ENCODE measurements at regions not wholly inside any gene's neighbourhood (a gene's known extent, or its start where the extent isn't known, plus 50 kb on each side); places are given as distances from the start of the nearest gene placed in this dataset.

DNA sequence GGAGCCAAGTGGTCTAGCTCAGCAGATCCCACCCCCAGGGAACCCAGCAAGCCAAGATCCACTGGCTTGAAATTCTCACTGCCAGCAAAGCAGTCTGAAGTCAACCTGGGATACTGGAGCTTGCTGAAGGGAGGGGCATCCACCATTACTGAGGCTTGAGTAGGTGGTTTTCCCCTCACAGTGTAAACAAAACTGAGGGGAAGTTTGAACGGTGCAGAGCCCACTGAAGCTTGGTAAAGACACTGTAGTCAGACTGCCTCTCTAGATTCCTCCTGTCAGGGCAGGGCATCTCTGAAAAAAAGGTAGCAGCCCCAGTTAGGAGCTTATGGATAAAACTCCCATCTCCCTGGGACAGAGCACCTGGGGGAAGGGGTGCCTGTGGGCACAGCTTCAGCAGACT is 819.5 kb upstream of the EPHA7 start:
- no peak for DNase-seq (ENCODE audit: low read depth, low spot score)
- no peaks in the 10 kb centered on the region for H3K9me3 ChIP-seq (replicated peaks; ENCODE audit: control insufficient read depth, insufficient read depth, low read length)
- H4K20me1 ChIP-seq (replicated peaks; ENCODE audit: control insufficient read depth, extremely low read depth, insufficient read depth, low read length), result no peaks in the 10 kb centered on the region
- no peak for FAIRE-seq
- no TSS peak for BruUV-seq (replicated peaks)
- H3K4me2 ChIP-seq (ENCODE audit: insufficient read depth, low read length), result no peak overlapping the region
- H3K9ac ChIP-seq (replicated peaks; ENCODE audit: extremely low read depth, insufficient read depth, low read length), result no peak overlapping the region
- ChIA-PET CTCF (no interaction called here), POLR2A (no interaction called here)
- H3K4me1 ChIP-seq (ENCODE audit: control insufficient read depth, extremely low read depth, insufficient read depth, low read length), result no peaks in the 10 kb centered on the region
- intact Hi-C loops (cut with micrococcal nuclease) (no loop called here), dilution Hi-C loops (cut with MboI; ENCODE audit: extremely low pct_ligation_motif_present, low sequenced_read_pairs) (no loop called here)
- TF ChIP-seq, protein P1, sequence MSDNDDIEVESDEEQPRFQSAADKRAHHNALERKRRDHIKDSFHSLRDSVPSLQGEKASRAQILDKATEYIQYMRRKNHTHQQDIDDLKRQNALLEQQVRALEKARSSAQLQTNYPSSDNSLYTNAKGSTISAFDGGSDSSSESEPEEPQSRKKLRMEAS (IDR thresholded peaks at IDR 0.05; ENCODE audit: insufficient read depth, insufficient read length), result no peak
- no peak for TF ChIP-seq MYC (IDR thresholded peaks at IDR 0.05; ENCODE audit: low read depth, low read length)
- no peaks in the 10 kb centered on the region for H3K79me2 ChIP-seq (ENCODE audit: control insufficient read depth, insufficient read depth, low read length)
- no peaks in the 10 kb centered on the region for H3K36me3 ChIP-seq (ENCODE audit: control insufficient read depth in 2 of 2, extremely low read depth in 1 of 2, insufficient read depth in 2 of 2, low read length in 2 of 2)
- H3K9me1 ChIP-seq (replicated peaks; ENCODE audit: control insufficient read depth, extremely low read depth, insufficient read depth, low read length), result no peaks in the 10 kb centered on the region
- H3K4me3 ChIP-seq (replicated peaks in 1 of 3; ENCODE audit: insufficient read depth in 1 of 3, low read depth in 1 of 3, low read length in 3 of 3), result no peak overlapping the region
- no peak overlapping the region for H3K27ac ChIP-seq (ENCODE audit: insufficient read depth, low read depth, low read length)
- no peaks in the 10 kb centered on the region for H3K27me3 ChIP-seq (ENCODE audit: control insufficient read depth in 2 of 2, insufficient read depth in 2 of 2, low read length in 2 of 2)
- no peak overlapping the region for H2AFZ ChIP-seq (ENCODE audit: low read depth, low read length)

DNA sequence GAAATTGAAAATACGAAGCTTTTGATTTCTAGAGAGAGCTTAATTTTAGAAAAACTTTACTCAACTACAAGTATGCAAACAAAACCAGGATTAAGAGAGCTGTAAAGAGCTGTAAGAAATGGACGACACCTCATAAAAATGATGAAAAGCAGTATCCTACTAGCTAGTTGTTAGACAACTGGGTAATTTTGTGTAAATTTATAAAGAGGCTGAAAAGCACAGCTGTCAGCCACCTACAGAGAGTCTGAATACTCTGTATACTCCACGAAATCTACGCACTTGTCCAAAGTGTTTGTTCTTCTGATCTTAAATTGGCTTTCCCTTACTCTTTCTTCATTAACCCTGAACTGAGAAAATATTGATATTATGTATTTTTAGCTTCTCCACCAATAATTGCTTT is 808.4 kb upstream of the EPHA7 start:
- Histone ChIP-seq H3K4me3 (replicated peaks in 1 of 3; ENCODE audit: insufficient read depth in 1 of 3, low read depth in 1 of 3, low read length in 3 of 3) (no peak overlapping the region), H3K79me2 (ENCODE audit: control insufficient read depth, insufficient read depth, low read length) (no peaks in the 10 kb centered on the region), H3K27me3 (ENCODE audit: control insufficient read depth in 2 of 2, insufficient read depth in 2 of 2, low read length in 2 of 2) (no peaks in the 10 kb centered on the region), H4K20me1 (replicated peaks; ENCODE audit: control insufficient read depth, extremely low read depth, insufficient read depth, low read length) (no peaks in the 10 kb centered on the region), H3K9ac (replicated peaks; ENCODE audit: extremely low read depth, insufficient read depth, low read length) (no peak overlapping the region), H3K4me2 (ENCODE audit: insufficient read depth, low read length) (no peak overlapping the region), H3K4me1 (ENCODE audit: control insufficient read depth, extremely low read depth, insufficient read depth, low read length) (no peaks in the 10 kb centered on the region), H3K27ac (ENCODE audit: insufficient read depth, low read depth, low read length) (no peak overlapping the region), H3K9me1 (replicated peaks; ENCODE audit: control insufficient read depth, extremely low read depth, insufficient read depth, low read length) (no peaks in the 10 kb centered on the region), H3K36me3 (ENCODE audit: control insufficient read depth in 2 of 2, extremely low read depth in 1 of 2, insufficient read depth in 2 of 2, low read length in 2 of 2) (no peaks in the 10 kb centered on the region), H3K9me3 (replicated peaks; ENCODE audit: control insufficient read depth, insufficient read depth, low read length) (no peaks in the 10 kb centered on the region), H2AFZ (ENCODE audit: low read depth, low read length) (no peak overlapping the region)
- ChIA-PET CTCF (no interaction called here), POLR2A (no interaction called here)
- BruUV-seq (replicated peaks), result no TSS peak
- dilution Hi-C loops (cut with MboI; ENCODE audit: extremely low pct_ligation_motif_present, low sequenced_read_pairs), result no loop called here
- intact Hi-C loops (cut with micrococcal nuclease), result no loop called here
- TF ChIP-seq GATA2 (IDR thresholded peaks at IDR 0.05; ENCODE audit: insufficient read depth, insufficient read length, low read depth, low read length) (no peak), POLR2AphosphoS5 (IDR thresholded peaks at IDR 0.05; ENCODE audit: insufficient read depth, low read depth, low read length) (no peak), EZH2 (IDR thresholded peaks at IDR 0.05; ENCODE audit: borderline replicate concordance, low read depth, low read length, severe bottlenecking) (no peak), FOS (IDR thresholded peaks at IDR 0.05; ENCODE audit: borderline replicate concordance, insufficient read depth, low read length) (no peak), MYC (IDR thresholded peaks at IDR 0.05; ENCODE audit: low read depth, low read length) (no peak), POLR2A (IDR thresholded peaks at IDR 0.05; ENCODE audit: low read depth, low read length) (no peak), JUN (IDR thresholded peaks at IDR 0.05; ENCODE audit: borderline replicate concordance, insufficient read depth, insufficient read length, low read depth) (no peak)
- TF ChIP-seq, protein P1 (IDR thresholded peaks at IDR 0.05; ENCODE audit: insufficient read depth, insufficient read length), result no peak
- TF ChIP-seq, protein P2, sequence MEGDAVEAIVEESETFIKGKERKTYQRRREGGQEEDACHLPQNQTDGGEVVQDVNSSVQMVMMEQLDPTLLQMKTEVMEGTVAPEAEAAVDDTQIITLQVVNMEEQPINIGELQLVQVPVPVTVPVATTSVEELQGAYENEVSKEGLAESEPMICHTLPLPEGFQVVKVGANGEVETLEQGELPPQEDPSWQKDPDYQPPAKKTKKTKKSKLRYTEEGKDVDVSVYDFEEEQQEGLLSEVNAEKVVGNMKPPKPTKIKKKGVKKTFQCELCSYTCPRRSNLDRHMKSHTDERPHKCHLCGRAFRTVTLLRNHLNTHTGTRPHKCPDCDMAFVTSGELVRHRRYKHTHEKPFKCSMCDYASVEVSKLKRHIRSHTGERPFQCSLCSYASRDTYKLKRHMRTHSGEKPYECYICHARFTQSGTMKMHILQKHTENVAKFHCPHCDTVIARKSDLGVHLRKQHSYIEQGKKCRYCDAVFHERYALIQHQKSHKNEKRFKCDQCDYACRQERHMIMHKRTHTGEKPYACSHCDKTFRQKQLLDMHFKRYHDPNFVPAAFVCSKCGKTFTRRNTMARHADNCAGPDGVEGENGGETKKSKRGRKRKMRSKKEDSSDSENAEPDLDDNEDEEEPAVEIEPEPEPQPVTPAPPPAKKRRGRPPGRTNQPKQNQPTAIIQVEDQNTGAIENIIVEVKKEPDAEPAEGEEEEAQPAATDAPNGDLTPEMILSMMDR (IDR thresholded peaks at IDR 0.05; ENCODE audit: extremely low read depth in 1 of 2, insufficient read depth in 1 of 2, low read depth in 1 of 2, low read length in 2 of 2), result no peak
- FAIRE-seq (no peak), DNase-seq (ENCODE audit: low read depth, low spot score) (no peak)
